ENCODE measurements at regions not wholly inside any gene's neighbourhood (a gene's known extent, or its start where the extent isn't known, plus 50 kb on each side); places are given as distances from the start of the nearest gene placed in this dataset.

GRCh38 chr7:91559947-91560346 lies 295.7 kb downstream of the FZD1 start:
- no peak for TF ChIP-seq EZH2 (IDR thresholded peaks at IDR 0.05; ENCODE audit: borderline replicate concordance, low read depth, low read length, poor library complexity, severe bottlenecking)
- TF ChIP-seq CTCF (conservative IDR thresholded peaks at IDR 0.05; ENCODE audit: low read depth, low read length): no peak
- H3K27ac ChIP-seq (ENCODE audit: low read depth, low read length, poor library complexity, severe bottlenecking): no peak overlapping the region
- no TSS peak for BruUV-seq (replicated peaks)
- no peak for DNase-seq (ENCODE audit: low spot score)
- H3K36me3 ChIP-seq (ENCODE audit: insufficient read depth, low read length, poor library complexity, severe bottlenecking): no peaks in the 10 kb centered on the region
- no peak overlapping the region for H3K4me3 ChIP-seq (ENCODE audit: low read depth, low read length, poor library complexity, severe bottlenecking)
- POLR2A ChIA-PET (ENCODE audit: low non-redundant PET): no interaction called here
- H3K4me1 ChIP-seq (ENCODE audit: insufficient read depth, low read length, poor library complexity, severe bottlenecking): no peaks in the 10 kb centered on the region
- CTCF ChIA-PET: no interaction called here
- H3K9me3 ChIP-seq (ENCODE audit: low read depth, low read length, poor library complexity, severe bottlenecking): no peaks in the 10 kb centered on the region
- intact Hi-C loops (cut with micrococcal nuclease; ENCODE audit: unreplicated experiment): no loop called here
- H3K27me3 ChIP-seq (replicated peaks; ENCODE audit: insufficient read depth, low read depth, low read length, poor library complexity): no peaks in the 10 kb centered on the region

- CTCF ChIA-PET: no interaction called here
These were observed 299.9 kb downstream of the FZD1 start for GRCh38 chr7:91564101-91564500.

GRCh38 chr7:91564541-91564940 lies 300.3 kb downstream of the FZD1 start:
- no peaks in the 10 kb centered on the region for H3K9me3 ChIP-seq (ENCODE audit: low read depth, low read length, poor library complexity, severe bottlenecking)
- DNase-seq (ENCODE audit: low spot score): no peak
- no peak for TF ChIP-seq CTCF (conservative IDR thresholded peaks at IDR 0.05; ENCODE audit: low read depth, low read length)
- no peak for TF ChIP-seq EZH2 (IDR thresholded peaks at IDR 0.05; ENCODE audit: borderline replicate concordance, low read depth, low read length, poor library complexity, severe bottlenecking)
- no peaks in the 10 kb centered on the region for H3K4me1 ChIP-seq (ENCODE audit: insufficient read depth, low read length, poor library complexity, severe bottlenecking)
- intact Hi-C loops (cut with micrococcal nuclease; ENCODE audit: unreplicated experiment): no loop called here
- H3K36me3 ChIP-seq (ENCODE audit: insufficient read depth, low read length, poor library complexity, severe bottlenecking): no peaks in the 10 kb centered on the region
- H3K4me3 ChIP-seq (ENCODE audit: low read depth, low read length, poor library complexity, severe bottlenecking): no peak overlapping the region
- ChIA-PET CTCF (no interaction called here), POLR2A (ENCODE audit: low non-redundant PET) (interaction anchor here (0.6 kb wide), 1 partner anchor 580 kb away, joined by 3 read pairs; no protein-coding TSS in a partner anchor)
- no TSS peak for BruUV-seq (replicated peaks)
- no peak overlapping the region for H3K27ac ChIP-seq (ENCODE audit: low read depth, low read length, poor library complexity, severe bottlenecking)
- H3K27me3 ChIP-seq (replicated peaks; ENCODE audit: insufficient read depth, low read depth, low read length, poor library complexity): no peaks in the 10 kb centered on the region

More at GRCh38 chr7:91564101-91564500, 299.9 kb downstream of the FZD1 start:
- H3K4me1 ChIP-seq (ENCODE audit: insufficient read depth, low read length, poor library complexity, severe bottlenecking): no peaks in the 10 kb centered on the region
- POLR2A ChIA-PET (ENCODE audit: low non-redundant PET): no interaction called here
- no peak overlapping the region for H3K4me3 ChIP-seq (ENCODE audit: low read depth, low read length, poor library complexity, severe bottlenecking)
- intact Hi-C loops (cut with micrococcal nuclease; ENCODE audit: unreplicated experiment): no loop called here
- no peak overlapping the region for H3K27ac ChIP-seq (ENCODE audit: low read depth, low read length, poor library complexity, severe bottlenecking)
- no peaks in the 10 kb centered on the region for H3K36me3 ChIP-seq (ENCODE audit: insufficient read depth, low read length, poor library complexity, severe bottlenecking)
- BruUV-seq (replicated peaks): no TSS peak
- H3K9me3 ChIP-seq (ENCODE audit: low read depth, low read length, poor library complexity, severe bottlenecking): no peaks in the 10 kb centered on the region
- H3K27me3 ChIP-seq (replicated peaks; ENCODE audit: insufficient read depth, low read depth, low read length, poor library complexity): no peaks in the 10 kb centered on the region
- TF ChIP-seq CTCF (conservative IDR thresholded peaks at IDR 0.05; ENCODE audit: low read depth, low read length) (no peak), EZH2 (IDR thresholded peaks at IDR 0.05; ENCODE audit: borderline replicate concordance, low read depth, low read length, poor library complexity, severe bottlenecking) (no peak)
- no peak for DNase-seq (ENCODE audit: low spot score)

All from A673 (cell line).